Adrenal gland (tissue), 9 donors: ENCODE measurements at regions not wholly inside any gene's neighbourhood (a gene's known extent, or its start where the extent isn't known, plus 50 kb on each side); places are given as distances from the start of the nearest gene placed in this dataset.

Source experiments
- DNase-seq, 7 donors: peaks; one replicate each; pipeline ENCODE4 v3.0.0-alpha.2; 2019 to 2020
- H3K27ac ChIP-seq, 5 donors: fragments of 200-600 bp; sonication (generic) in 4 of 5; 1 replicate in 3 of 5; 2 replicates in 2 of 5; pipeline versions ENCODE4 v1.5.1 to v1.8.0; 2016 to 2020; ENCODE audit warnings: mild to moderate bottlenecking in 1 of 5
- H3K27me3 ChIP-seq: fragments of 200-600 bp; 2 replicates; pipeline ENCODE4 v1.8.0; 2021
- H3K36me3 ChIP-seq, 2 donors: fragments of 200-600 bp; replicated peaks in 1 of 2; 1 replicate in 1 of 2; 2 replicates in 1 of 2; pipeline versions ENCODE4 v1.5.1 to v1.8.0; 2018 to 2022
- H3K4me1 ChIP-seq, 2 donors: fragments of 200-600 bp; replicated peaks in 1 of 2; 1 replicate in 1 of 2; 2 replicates in 1 of 2; pipeline versions ENCODE4 v1.5.1 to v1.8.0; 2018 to 2021
- H3K4me3 ChIP-seq, 4 donors: fragments of 200-600 bp; sonication (generic) in 3 of 4; one replicate each; pipeline ENCODE4 v1.5.1; 2016 to 2018
- H3K9me3 ChIP-seq, 3 donors: fragments of 200-600 bp; sonication (generic) in 1 of 3; replicated peaks in 1 of 3; 1 replicate in 2 of 3; 2 replicates in 1 of 3; pipeline versions ENCODE4 v1.5.1 to v1.8.0; 2016 to 2021
- POLR2A ChIP-seq, 2 donors: fragments of 450-650 bp; IDR thresholded peaks; one replicate each; pipeline ENCODE4 v1.6.1; 2017; ENCODE audit warnings: antibody characterized with exemption in 2 of 2, mild to moderate bottlenecking in 2 of 2, moderate library complexity in 1 of 2
- WGBS, 4 donors: extraction: QIAGEN DNeasy Blood & Tissue Kit in 2 of 4; methylation state at CpG; one replicate each; pipeline versions ENCODE4 v1.1.5 to v1.1.7; 2013 to 2017; 5-methylcytosine and 5-hydroxymethylcytosine counted together
- intact Hi-C, 2 donors: fragments of 100-400 bp; cut with DNase I; formaldehyde crosslinking; loops; one replicate each; pipeline versions ENCODE4 v1.14.1 to v1.15.0; 2022 to 2023
- TF ChIP-seq, protein P1 (sequence below), 6 experiments: fragments of 450-650 bp in 4 of 6; fragments of 200-600 bp in 2 of 6; sonication (generic) in 1 of 6; IDR thresholded peaks; 1 replicate in 5 of 6; 2 replicates in 1 of 6; pipeline versions ENCODE4 v1.5.1 to v1.8.0; 2016 to 2021; ENCODE audit warnings: antibody characterized with exemption in 6 of 6, mild to moderate bottlenecking in 2 of 6, moderate library complexity in 1 of 6
- donor health status: healthy with polysubstance abuse.
- donor health status: Bipolar disorder and iron deficiency.
- donor health status: DM: yes; HTN: yes; CAD: no.
- donor health status: DM: no; HTN: no; CAD: no.
- donor health status: DM: no; HTN: no; CAD: no.

GRCh38 chr2:176405477-176405876 lies 136.2 kb downstream of the MTX2 start:
- no peaks in the 10 kb centered on the region for H3K9me3 ChIP-seq
- H3K27me3 ChIP-seq, result no peaks in the 10 kb centered on the region
- no peak overlapping the region for H3K27ac ChIP-seq
- H3K4me1 ChIP-seq, result no peaks in the 10 kb centered on the region
- H3K4me3 ChIP-seq, result no peak overlapping the region
- TF ChIP-seq, protein P1, sequence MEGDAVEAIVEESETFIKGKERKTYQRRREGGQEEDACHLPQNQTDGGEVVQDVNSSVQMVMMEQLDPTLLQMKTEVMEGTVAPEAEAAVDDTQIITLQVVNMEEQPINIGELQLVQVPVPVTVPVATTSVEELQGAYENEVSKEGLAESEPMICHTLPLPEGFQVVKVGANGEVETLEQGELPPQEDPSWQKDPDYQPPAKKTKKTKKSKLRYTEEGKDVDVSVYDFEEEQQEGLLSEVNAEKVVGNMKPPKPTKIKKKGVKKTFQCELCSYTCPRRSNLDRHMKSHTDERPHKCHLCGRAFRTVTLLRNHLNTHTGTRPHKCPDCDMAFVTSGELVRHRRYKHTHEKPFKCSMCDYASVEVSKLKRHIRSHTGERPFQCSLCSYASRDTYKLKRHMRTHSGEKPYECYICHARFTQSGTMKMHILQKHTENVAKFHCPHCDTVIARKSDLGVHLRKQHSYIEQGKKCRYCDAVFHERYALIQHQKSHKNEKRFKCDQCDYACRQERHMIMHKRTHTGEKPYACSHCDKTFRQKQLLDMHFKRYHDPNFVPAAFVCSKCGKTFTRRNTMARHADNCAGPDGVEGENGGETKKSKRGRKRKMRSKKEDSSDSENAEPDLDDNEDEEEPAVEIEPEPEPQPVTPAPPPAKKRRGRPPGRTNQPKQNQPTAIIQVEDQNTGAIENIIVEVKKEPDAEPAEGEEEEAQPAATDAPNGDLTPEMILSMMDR (IDR thresholded peaks at IDR 0.05), result no peak
- TF ChIP-seq POLR2A (IDR thresholded peaks at IDR 0.05), result no peak
- DNase-seq, result no peak
- H3K36me3 ChIP-seq, result no peaks in the 10 kb centered on the region
- 78% methylated on average over 4 of the region's 4 CpGs; no CpG with 5 or more reads in 3 of the 4 donors for WGBS, 4 donors
- intact Hi-C loops, result no loop called here

- no peak overlapping the region for H3K27ac ChIP-seq
- H3K9me3 ChIP-seq, result no peaks in the 10 kb centered on the region
Observed at GRCh38 chr2:176407706-176408105, 138.5 kb downstream of the MTX2 start.

DNA sequence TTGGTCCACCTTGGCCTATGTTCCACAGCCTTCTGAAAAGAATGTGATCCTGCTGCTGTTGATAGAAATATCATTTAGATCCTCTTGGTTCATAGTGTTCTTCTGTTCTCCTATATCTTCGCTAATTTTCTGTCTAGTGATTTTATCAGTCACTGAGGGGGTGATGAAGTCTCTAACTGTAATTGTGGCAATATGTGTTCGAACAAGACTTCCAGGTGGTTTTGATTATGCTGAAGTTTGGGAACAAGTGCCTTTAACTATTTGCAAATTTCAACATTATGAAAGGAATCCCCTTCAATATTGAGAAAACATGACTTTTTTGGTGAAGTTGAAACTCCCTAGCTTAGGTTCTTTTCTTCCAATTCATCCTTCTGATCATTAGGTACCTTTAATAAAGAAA lies 140.4 kb downstream of the MTX2 start:
- Histone ChIP-seq H3K27me3 (no peaks in the 10 kb centered on the region), H3K27ac (no peak overlapping the region), H3K9me3 (no peaks in the 10 kb centered on the region), H3K4me3 (no peak overlapping the region), H3K4me1 (no peaks in the 10 kb centered on the region), H3K36me3 (no peaks in the 10 kb centered on the region)
- 84 to 93% (median 91%) methylated on average over 2 of the region's 2 CpGs for WGBS, 4 donors
- intact Hi-C loops, result no loop called here
- DNase-seq, result no peak
- TF ChIP-seq, protein P1 (IDR thresholded peaks at IDR 0.05), result no peak
- TF ChIP-seq POLR2A (IDR thresholded peaks at IDR 0.05), result no peak

More at GRCh38 chr2:176407706-176408105, 138.5 kb downstream of the MTX2 start:
- Histone ChIP-seq H3K4me3 (no peak overlapping the region), H3K27me3 (no peaks in the 10 kb centered on the region), H3K4me1 (no peaks in the 10 kb centered on the region), H3K36me3 (no peaks in the 10 kb centered on the region)
- TF ChIP-seq, protein P1 (IDR thresholded peaks at IDR 0.05), result no peak
- TF ChIP-seq POLR2A (IDR thresholded peaks at IDR 0.05), result no peak
- no peak for DNase-seq
- intact Hi-C loops, result no loop called here

DNA sequence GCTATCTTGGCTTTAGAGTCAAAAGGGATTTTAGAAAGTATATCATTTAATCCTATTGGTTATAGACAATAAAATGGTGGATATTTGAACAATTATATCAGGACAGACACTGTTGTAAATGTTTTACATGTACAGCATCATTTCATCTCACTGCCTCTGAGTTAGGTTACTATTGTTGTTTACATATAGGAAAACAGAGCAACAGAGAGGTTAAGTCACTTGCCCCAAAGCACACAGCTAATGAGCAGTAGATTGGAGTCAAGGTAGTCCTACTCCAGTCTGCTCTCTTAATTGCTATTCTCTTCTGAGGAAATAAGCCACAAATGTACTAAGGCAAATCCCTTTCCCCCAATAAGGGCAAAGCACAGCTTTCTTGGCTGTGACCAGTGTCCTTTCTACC lies 142.9 kb downstream of the MTX2 start:
- H3K4me1 ChIP-seq, result no peaks in the 10 kb centered on the region
- H3K9me3 ChIP-seq, result no peaks in the 10 kb centered on the region
- intact Hi-C loops, result no loop called here
- H3K36me3 ChIP-seq, result no peaks in the 10 kb centered on the region
- no peak overlapping the region for H3K27ac ChIP-seq
- TF ChIP-seq POLR2A (IDR thresholded peaks at IDR 0.05), result no peak
- TF ChIP-seq, protein P1 (IDR thresholded peaks at IDR 0.05), result no peak
- no peak for DNase-seq
- no peak overlapping the region for H3K4me3 ChIP-seq
- no peaks in the 10 kb centered on the region for H3K27me3 ChIP-seq
